Neural progenitor cell (in vitro differentiated cells): ENCODE measurements at regions not wholly inside any gene's neighbourhood (a gene's known extent, or its start where the extent isn't known, plus 50 kb on each side); places are given as distances from the start of the nearest gene placed in this dataset.

Source experiments
- CTCF ChIP-seq: fragments of 200-600 bp; sonication (generic); IDR thresholded peaks from 2 replicates; pipeline ENCODE4 v1.5.1; 2017; ENCODE audit warnings: antibody characterized with exemption, mild to moderate bottlenecking
- EZH2 ChIP-seq: fragments of 200-600 bp; sonication (generic); IDR thresholded peaks from 2 replicates; pipeline ENCODE4 v1.6.1; 2017; ENCODE audit warnings: antibody characterized with exemption, mild to moderate bottlenecking, moderate library complexity

- TF ChIP-seq CTCF (no peak), EZH2 (no peak)
Observed at GRCh38 chr2:49811502-49811901, 657.2 kb upstream of the FSHR start.
